Gastrocnemius medialis (tissue), 4 donors: ENCODE measurements at regions not wholly inside any gene's neighbourhood (a gene's known extent, or its start where the extent isn't known, plus 50 kb on each side); places are given as distances from the start of the nearest gene placed in this dataset.

Experiments used
- POLR2A ChIP-seq, 2 donors: fragments of 450-650 bp; IDR thresholded peaks; one replicate each; pipeline ENCODE4 v1.6.1; 2017; ENCODE audit warnings: antibody characterized with exemption in 2 of 2, mild to moderate bottlenecking in 2 of 2, moderate library complexity in 2 of 2
- TF ChIP-seq, protein P1 (sequence below), 5 experiments: fragments of 450-650 bp in 3 of 5; fragments of 200-600 bp in 2 of 5; sonication (generic) in 2 of 5; IDR thresholded peaks in 4 of 5; conservative IDR thresholded peaks in 1 of 5; 1 replicate in 4 of 5; 2 replicates in 1 of 5; pipeline ENCODE4 v1.5.1; 2016 to 2019; ENCODE audit warnings: antibody characterized with exemption in 5 of 5, mild to moderate bottlenecking in 3 of 5, moderate library complexity in 3 of 5

DNA sequence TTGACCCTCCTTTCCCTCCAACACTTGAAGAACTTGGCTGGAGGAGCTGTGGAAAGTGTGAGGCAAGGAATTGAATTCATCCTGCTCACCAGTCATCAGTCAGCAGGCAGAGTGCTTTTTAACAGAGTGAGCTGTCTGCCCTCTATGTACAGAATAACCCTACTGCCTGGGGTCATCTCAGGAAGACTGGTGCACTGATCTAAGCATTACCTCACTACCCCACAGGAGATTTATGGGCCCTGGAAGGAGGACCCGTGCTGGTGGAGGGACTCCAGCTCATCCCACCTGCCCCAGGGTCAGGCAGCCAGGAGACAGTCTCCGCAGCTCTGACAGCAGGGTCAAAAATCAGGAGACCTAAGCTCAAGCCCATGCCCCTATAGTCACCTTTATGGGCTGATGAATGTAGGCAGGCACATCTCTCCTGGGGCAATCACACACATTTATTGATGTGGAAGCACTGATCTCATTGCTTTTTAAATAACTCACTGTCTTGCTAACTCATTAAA lies 270.8 kb upstream of the SESN3 start:
- TF ChIP-seq, protein P1, sequence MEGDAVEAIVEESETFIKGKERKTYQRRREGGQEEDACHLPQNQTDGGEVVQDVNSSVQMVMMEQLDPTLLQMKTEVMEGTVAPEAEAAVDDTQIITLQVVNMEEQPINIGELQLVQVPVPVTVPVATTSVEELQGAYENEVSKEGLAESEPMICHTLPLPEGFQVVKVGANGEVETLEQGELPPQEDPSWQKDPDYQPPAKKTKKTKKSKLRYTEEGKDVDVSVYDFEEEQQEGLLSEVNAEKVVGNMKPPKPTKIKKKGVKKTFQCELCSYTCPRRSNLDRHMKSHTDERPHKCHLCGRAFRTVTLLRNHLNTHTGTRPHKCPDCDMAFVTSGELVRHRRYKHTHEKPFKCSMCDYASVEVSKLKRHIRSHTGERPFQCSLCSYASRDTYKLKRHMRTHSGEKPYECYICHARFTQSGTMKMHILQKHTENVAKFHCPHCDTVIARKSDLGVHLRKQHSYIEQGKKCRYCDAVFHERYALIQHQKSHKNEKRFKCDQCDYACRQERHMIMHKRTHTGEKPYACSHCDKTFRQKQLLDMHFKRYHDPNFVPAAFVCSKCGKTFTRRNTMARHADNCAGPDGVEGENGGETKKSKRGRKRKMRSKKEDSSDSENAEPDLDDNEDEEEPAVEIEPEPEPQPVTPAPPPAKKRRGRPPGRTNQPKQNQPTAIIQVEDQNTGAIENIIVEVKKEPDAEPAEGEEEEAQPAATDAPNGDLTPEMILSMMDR (IDR thresholded peaks at IDR 0.05 in 4 of 5, conservative IDR thresholded peaks at IDR 0.05 in 1 of 5), result no peak
- no peak for TF ChIP-seq POLR2A (IDR thresholded peaks at IDR 0.05)
